Naive thymus-derived CD4-positive, alpha-beta T cell (primary cell): ENCODE measurements at regions not wholly inside any gene's neighbourhood (a gene's known extent, or its start where the extent isn't known, plus 50 kb on each side); places are given as distances from the start of the nearest gene placed in this dataset.

Source experiments
- ATAC-seq: fragments of 150-1000 bp; cut with Tn5 transposase; 2 replicates; pipeline ENCODE4 v1.10.0; 2021; ENCODE audit warnings: mild to moderate bottlenecking, moderate library complexity
- CTCF ChIA-PET: fragments of 350-600 bp; sonication (Branson Sonifier 250); formaldehyde crosslinking; loops from one replicate; lab custom pipeline; 2021; ENCODE audit warnings: antibody characterized with exemption; lab: Charles Lee
- POLR2A ChIA-PET: fragments of 350-600 bp; sonication (Branson Sonifier 250); formaldehyde crosslinking; loops from one replicate; lab custom pipeline; 2021; ENCODE audit warnings: antibody characterized with exemption, inconsistent platforms; lab: Charles Lee
- DNase-seq, 9 donors: peaks; one replicate each; pipeline versions ENCODE4 v3.0.0 to v3.0.0-alpha.2; 2020 to 2022; ENCODE audit warnings: mixed read lengths in 1 of 9
- H3K27ac ChIP-seq: one replicate; pipeline ENCODE4 v1.7.0; 2013; ENCODE audit warnings: mild to moderate bottlenecking, low read depth, low read length, moderate library complexity
- H3K27me3 ChIP-seq, 2 donors: one replicate each; pipeline ENCODE4 v1.7.0; 2013; ENCODE audit warnings: low read length in 2 of 2, mild to moderate bottlenecking in 2 of 2, moderate library complexity in 2 of 2; ENCODE audit not compliant: control insufficient read depth in 2 of 2, insufficient read depth in 2 of 2
- H3K36me3 ChIP-seq, 3 experiments: 1 replicate in 2 of 3; 2 replicates in 1 of 3; pipeline ENCODE4 v1.7.0; 2013; ENCODE audit warnings: low read length in 3 of 3, mild to moderate bottlenecking in 3 of 3, moderate library complexity in 1 of 3; ENCODE audit not compliant: insufficient read depth in 3 of 3, control insufficient read depth in 2 of 3
- H3K4me1 ChIP-seq, 2 donors: one replicate each; pipeline ENCODE4 v1.7.0; 2013; ENCODE audit warnings: low read length in 2 of 2, mild to moderate bottlenecking in 2 of 2, moderate library complexity in 1 of 2; ENCODE audit not compliant: control insufficient read depth in 2 of 2, insufficient read depth in 2 of 2
- H3K4me3 ChIP-seq: 2 replicates; pipeline ENCODE4 v1.7.0; 2013; ENCODE audit warnings: mild to moderate bottlenecking, low read length
- H3K9me3 ChIP-seq, 3 experiments: 1 replicate in 2 of 3; 2 replicates in 1 of 3; pipeline ENCODE4 v1.7.0; 2013; ENCODE audit warnings: low read length in 3 of 3; ENCODE audit not compliant: control insufficient read depth in 2 of 3
- H3K27ac Mint-ChIP-seq, 9 donors: one replicate each; pipeline ENCODE4 v1.8.0; 2020 to 2022; ENCODE audit warnings: mixed read lengths in 9 of 9, mild to moderate bottlenecking in 8 of 9, moderate library complexity in 5 of 9, inconsistent platforms in 2 of 9
- H3K27me3 Mint-ChIP-seq, 5 donors: one replicate each; pipeline ENCODE4 v1.8.0; 2021 to 2022; ENCODE audit warnings: mixed read lengths in 5 of 5, mild to moderate bottlenecking in 1 of 5
- H3K36me3 Mint-ChIP-seq, 5 donors: one replicate each; pipeline ENCODE4 v1.8.0; 2020 to 2022; ENCODE audit warnings: mixed read lengths in 5 of 5, mild to moderate bottlenecking in 3 of 5, inconsistent platforms in 1 of 5
- H3K4me1 Mint-ChIP-seq, 7 donors: one replicate each; pipeline ENCODE4 v1.8.0; 2020 to 2022; ENCODE audit warnings: mixed read lengths in 7 of 7, mild to moderate bottlenecking in 3 of 7, inconsistent platforms in 1 of 7
- H3K4me3 Mint-ChIP-seq, 10 donors: one replicate each; pipeline ENCODE4 v1.8.0; 2020 to 2022; ENCODE audit warnings: mild to moderate bottlenecking in 10 of 10, mixed read lengths in 10 of 10, moderate library complexity in 6 of 10, inconsistent platforms in 2 of 10
- H3K9me3 Mint-ChIP-seq, 11 donors: one replicate each; pipeline ENCODE4 v1.8.0; 2020 to 2022; ENCODE audit warnings: mixed read lengths in 11 of 11, mild to moderate bottlenecking in 4 of 11, inconsistent platforms in 1 of 11, moderate library complexity in 1 of 11
- intact Hi-C, 2 donors: fragments of 100-400 bp; cut with micrococcal nuclease; formaldehyde crosslinking; loops; one replicate each; pipeline ENCODE4 v1.15.1; 2023

DNA sequence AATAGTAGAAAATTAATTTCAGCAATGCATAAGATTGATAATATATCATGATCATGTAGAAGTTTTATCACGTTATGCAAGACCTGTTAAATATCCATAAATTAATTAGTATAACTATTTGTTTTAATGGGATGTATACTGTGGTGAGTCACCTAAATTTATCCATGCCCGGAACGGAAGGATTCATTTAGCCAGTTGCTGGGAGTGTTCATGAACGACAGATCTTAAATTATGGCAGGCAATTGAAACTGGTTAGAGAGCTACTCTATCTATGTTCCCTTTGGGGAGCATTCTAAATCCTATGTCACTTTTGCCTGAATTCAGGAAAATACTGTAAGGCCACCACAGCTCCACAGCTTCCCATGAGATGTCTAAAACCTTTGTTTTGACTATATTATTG, 1950.5 kb upstream of the AGA start:
- H3K36me3 ChIP-seq, result no peaks in the 10 kb centered on the region
- H3K4me1 ChIP-seq, result no peaks in the 10 kb centered on the region
- no peak overlapping the region for H3K27ac ChIP-seq
- POLR2A ChIA-PET, result no interaction called here
- CTCF ChIA-PET, result no interaction called here
- Mint-ChIP-seq H3K36me3 (no peaks in the 10 kb centered on the region), H3K4me1 (no peaks in the 10 kb centered on the region), H3K27ac (no peak overlapping the region), H3K27me3 (no peaks in the 10 kb centered on the region), H3K4me3 (no peak overlapping the region), H3K9me3 (peaks cover 3 to 30% (median 12%) of the 10 kb centered on the region in 11 donors)
- no peaks in the 10 kb centered on the region for H3K9me3 ChIP-seq
- intact Hi-C loops, result no loop called here
- no peaks in the 10 kb centered on the region for H3K27me3 ChIP-seq
- no peak overlapping the region for H3K4me3 ChIP-seq
- ATAC-seq (no peak), DNase-seq (no peak)

GRCh38 chr4:179398414-179398813, 1956.2 kb upstream of the AGA start:
- Mint-ChIP-seq H3K4me1 (no peaks in the 10 kb centered on the region), H3K27me3 (no peaks in the 10 kb centered on the region), H3K4me3 (no peak overlapping the region), H3K27ac (no peak overlapping the region), H3K36me3 (no peaks in the 10 kb centered on the region), H3K9me3 (peaks cover 1 to 19% (median 10%) of the 10 kb centered on the region in 11 donors)
- DNase-seq (no peak), ATAC-seq (no peak)
- ChIA-PET POLR2A (no interaction called here), CTCF (no interaction called here)
- Histone ChIP-seq H3K27ac (no peak overlapping the region), H3K36me3 (no peaks in the 10 kb centered on the region), H3K4me1 (no peaks in the 10 kb centered on the region), H3K4me3 (no peak overlapping the region), H3K27me3 (no peaks in the 10 kb centered on the region), H3K9me3 (no peaks in the 10 kb centered on the region)
- intact Hi-C loops, result no loop called here

DNA sequence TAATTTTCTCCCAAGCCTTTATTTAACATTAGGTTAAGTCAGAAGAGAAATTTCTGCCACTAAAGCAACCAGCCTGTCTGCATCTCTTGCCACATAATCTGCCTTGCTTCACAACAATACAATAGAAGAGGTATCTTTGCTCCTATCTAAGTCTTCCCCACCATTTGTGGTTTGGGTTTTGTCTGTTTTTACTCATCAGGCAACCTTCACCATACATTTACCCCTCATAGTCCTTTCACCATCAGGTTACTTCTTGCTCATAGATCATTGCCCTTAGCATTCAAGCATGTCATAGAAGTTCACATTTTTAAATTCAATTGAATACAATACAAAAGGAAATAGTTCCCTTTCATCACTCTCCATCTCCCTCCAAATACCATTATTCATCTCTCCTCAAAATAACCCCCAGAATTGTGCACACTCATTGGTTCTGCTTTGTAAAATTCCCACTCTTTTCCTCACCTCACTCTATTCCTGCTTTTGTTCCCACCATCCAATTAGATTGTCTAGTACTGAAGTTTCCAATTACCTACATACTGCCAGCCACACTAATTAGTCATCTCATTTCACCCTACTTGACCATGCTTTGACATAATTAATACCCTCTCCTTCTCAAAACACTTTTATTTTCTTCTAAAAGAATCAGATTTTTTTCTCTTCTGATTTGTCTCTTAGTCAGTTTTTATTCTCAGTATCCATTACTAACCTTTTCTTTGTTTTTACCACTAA, 1957.0 kb upstream of the AGA start:
- ATAC-seq, result no peak
- peaks cover 1 to 24% (median 11%) of the 10 kb centered on the region in 11 donors for H3K9me3 Mint-ChIP-seq
- H3K4me1 Mint-ChIP-seq, result no peaks in the 10 kb centered on the region
- H3K4me1 ChIP-seq, result no peaks in the 10 kb centered on the region
- no peak overlapping the region for H3K27ac ChIP-seq
- H3K27ac Mint-ChIP-seq, result no peak overlapping the region
- H3K27me3 ChIP-seq, result no peaks in the 10 kb centered on the region
- CTCF ChIA-PET, result no interaction called here
- H3K36me3 Mint-ChIP-seq, result no peaks in the 10 kb centered on the region
- H3K9me3 ChIP-seq, result no peaks in the 10 kb centered on the region
- no peaks in the 10 kb centered on the region for H3K36me3 ChIP-seq
- DNase-seq, result no peak
- intact Hi-C loops, result no loop called here
- POLR2A ChIA-PET, result no interaction called here
- no peak overlapping the region for H3K4me3 Mint-ChIP-seq
- H3K4me3 ChIP-seq, result no peak overlapping the region
- H3K27me3 Mint-ChIP-seq, result no peaks in the 10 kb centered on the region

GRCh38 chr4:179415037-179415846, 1973.0 kb upstream of the AGA start:
- Histone ChIP-seq H3K9me3 (no peaks in the 10 kb centered on the region), H3K36me3 (no peaks in the 10 kb centered on the region), H3K4me3 (no peak overlapping the region), H3K27ac (no peak overlapping the region), H3K4me1 (no peaks in the 10 kb centered on the region), H3K27me3 (no peaks in the 10 kb centered on the region)
- Mint-ChIP-seq H3K4me3 (no peak overlapping the region), H3K27me3 (no peaks in the 10 kb centered on the region), H3K27ac (no peak overlapping the region), H3K4me1 (peaks cover 0 to 2% (median 0%) of the 10 kb centered on the region in 7 donors), H3K9me3 (peaks cover 0 to 18% (median 3%) of the 10 kb centered on the region in 11 donors), H3K36me3 (no peaks in the 10 kb centered on the region)
- ATAC-seq, result no peak
- DNase-seq, result no peak
- ChIA-PET CTCF (no interaction called here), POLR2A (no interaction called here)
- intact Hi-C loops, result no loop called here

- no peak for DNase-seq
- Histone ChIP-seq H3K27me3 (no peaks in the 10 kb centered on the region), H3K27ac (no peak overlapping the region), H3K4me1 (no peaks in the 10 kb centered on the region), H3K9me3 (no peaks in the 10 kb centered on the region), H3K36me3 (no peaks in the 10 kb centered on the region), H3K4me3 (no peak overlapping the region)
- no peak overlapping the region for H3K27ac Mint-ChIP-seq
- H3K36me3 Mint-ChIP-seq, result no peaks in the 10 kb centered on the region
- intact Hi-C loops, result no loop called here
- H3K4me3 Mint-ChIP-seq, result no peak overlapping the region
- peaks cover 0 to 18% (median 3%) of the 10 kb centered on the region in 11 donors for H3K9me3 Mint-ChIP-seq
- POLR2A ChIA-PET, result interaction anchor here (0.6 kb wide), 1 partner anchor 9 kb away, joined by 4 read pairs; no protein-coding TSS in a partner anchor
- CTCF ChIA-PET, result no interaction called here
- H3K4me1 Mint-ChIP-seq, result peaks cover 0 to 2% (median 0%) of the 10 kb centered on the region in 7 donors
- H3K27me3 Mint-ChIP-seq, result no peaks in the 10 kb centered on the region
- no peak for ATAC-seq
Measured at GRCh38 chr4:179415847-179416223, 1973.6 kb upstream of the AGA start.

DNA sequence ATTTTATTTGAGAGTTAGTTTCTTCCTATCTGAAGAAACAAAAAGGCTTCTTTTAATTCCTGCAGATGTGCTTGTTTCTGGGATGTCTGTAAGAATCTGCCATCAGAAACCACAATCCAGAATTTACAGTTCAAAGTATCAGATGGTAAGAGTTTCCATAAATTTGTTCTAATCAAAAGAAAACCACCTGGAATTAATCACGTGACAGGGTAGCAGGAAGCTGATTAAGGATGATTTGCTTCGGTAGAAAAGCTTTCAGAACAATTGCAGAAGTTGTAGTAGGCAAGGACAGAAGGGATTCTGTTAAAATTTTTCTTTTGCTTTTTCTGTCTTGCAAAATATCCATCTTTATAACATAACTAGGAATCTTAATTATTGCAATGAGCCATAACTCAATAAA, 1975.1 kb upstream of the AGA start:
- H3K4me1 Mint-ChIP-seq, result peaks cover 0 to 2% (median 0%) of the 10 kb centered on the region in 7 donors
- ChIA-PET POLR2A (no interaction called here), CTCF (interaction anchor here (1.0 kb wide), 1 partner anchor 38 kb away, joined by 3 read pairs; no protein-coding TSS in a partner anchor)
- H3K27me3 ChIP-seq, result no peaks in the 10 kb centered on the region
- H3K27ac Mint-ChIP-seq, result no peak overlapping the region
- ATAC-seq (no peak), DNase-seq (no peak)
- H3K4me3 ChIP-seq, result no peak overlapping the region
- no peaks in the 10 kb centered on the region for H3K4me1 ChIP-seq
- no peaks in the 10 kb centered on the region for H3K36me3 ChIP-seq
- no peak overlapping the region for H3K27ac ChIP-seq
- intact Hi-C loops, result no loop called here
- no peaks in the 10 kb centered on the region for H3K9me3 ChIP-seq
- no peak overlapping the region for H3K4me3 Mint-ChIP-seq
- peaks cover 0 to 27% (median 2%) of the 10 kb centered on the region in 11 donors for H3K9me3 Mint-ChIP-seq
- no peaks in the 10 kb centered on the region for H3K36me3 Mint-ChIP-seq
- H3K27me3 Mint-ChIP-seq, result no peaks in the 10 kb centered on the region
